OCI-LY1 (cell line): ENCODE measurements at regions not wholly inside any gene's neighbourhood (a gene's known extent, or its start where the extent isn't known, plus 50 kb on each side); places are given as distances from the start of the nearest gene placed in this dataset.

Experiments used
- H2AFZ ChIP-seq: fragments of 200-600 bp; sonication (generic), shearing (Covaris generic); 2 replicates; pipeline ENCODE4 v1.6.0; 2014; ENCODE audit warnings: antibody characterized with exemption, mild to moderate bottlenecking, low read length
- H3F3A ChIP-seq: fragments of 200-600 bp; sonication (generic), shearing (Covaris generic); 2 replicates; pipeline ENCODE4 v1.6.0; 2014; ENCODE audit warnings: mild to moderate bottlenecking, antibody characterized with exemption, low read length, moderate library complexity; ENCODE audit not compliant: insufficient read depth
- H3K27ac ChIP-seq: fragments of 200-600 bp; sonication (generic); 2 replicates; pipeline ENCODE4 v1.5.1; 2014; ENCODE audit warnings: low read length, mixed run types, mild to moderate bottlenecking, low read depth; ENCODE audit not compliant: poor library complexity, severe bottlenecking
- H3K27me3 ChIP-seq: fragments of 200-600 bp; sonication (generic); 2 replicates; pipeline ENCODE4 v1.6.0; 2014; ENCODE audit warnings: antibody characterized with exemption, mild to moderate bottlenecking, low read length, moderate library complexity; ENCODE audit not compliant: insufficient read depth
- H3K36me3 ChIP-seq: fragments of 200-600 bp; sonication (generic); 2 replicates; pipeline ENCODE4 v1.6.1; 2014; ENCODE audit warnings: mild to moderate bottlenecking, antibody characterized with exemption, low read length, moderate library complexity, mixed read lengths; ENCODE audit not compliant: insufficient read depth
- H3K4me1 ChIP-seq: fragments of 200-600 bp; sonication (generic); 2 replicates; pipeline ENCODE4 v1.5.1; 2014; ENCODE audit warnings: mild to moderate bottlenecking, low read length, moderate library complexity; ENCODE audit not compliant: insufficient read depth, severe bottlenecking
- H3K4me2 ChIP-seq: fragments of 200-600 bp; sonication (generic), shearing (Covaris generic); 2 replicates; pipeline ENCODE4 v1.6.1; 2014; ENCODE audit warnings: low read length
- H3K4me3 ChIP-seq: fragments of 200-600 bp; sonication (generic); 2 replicates; pipeline ENCODE4 v1.5.1; 2014; ENCODE audit warnings: low read length, low read depth, mild to moderate bottlenecking, mixed read lengths; ENCODE audit not compliant: poor library complexity, severe bottlenecking
- H3K79me2 ChIP-seq: fragments of 200-600 bp; shearing (Covaris generic); 2 replicates; pipeline ENCODE4 v1.6.1; 2016; ENCODE audit warnings: mixed run types, low read length, mixed read lengths; ENCODE audit not compliant: insufficient read depth
- H3K9ac ChIP-seq: fragments of 200-600 bp; sonication (generic), shearing (Covaris generic); 2 replicates; pipeline ENCODE4 v1.6.1; 2014; ENCODE audit warnings: mild to moderate bottlenecking, low read length, mixed read lengths
- H3K9me2 ChIP-seq: fragments of 200-600 bp; sonication (generic), shearing (Covaris generic); 2 replicates; pipeline ENCODE4 v1.6.1; 2014; ENCODE audit warnings: low read depth, mild to moderate bottlenecking, low read length, mixed read lengths
- H3K9me3 ChIP-seq: fragments of 200-600 bp; shearing (Covaris generic); 2 replicates; pipeline ENCODE4 v1.6.1; 2014; ENCODE audit warnings: low read length, mixed read lengths
- H4K20me1 ChIP-seq: fragments of 200-600 bp; sonication (generic), shearing (Covaris generic); 2 replicates; pipeline ENCODE4 v1.6.0; 2016; ENCODE audit warnings: mild to moderate bottlenecking, low read length; ENCODE audit not compliant: insufficient read depth
- CTCF ChIP-seq: fragments of 200-600 bp; sonication (generic), shearing (Covaris generic); IDR thresholded peaks from 2 replicates; pipeline ENCODE4 v1.5.1; 2017; ENCODE audit warnings: mild to moderate bottlenecking, antibody characterized with exemption, low read length, moderate library complexity, mixed read lengths
- EZH2 ChIP-seq: fragments of 200-600 bp; sonication (generic), shearing (Covaris generic); IDR thresholded peaks from 2 replicates; pipeline ENCODE4 v1.8.0; 2017; ENCODE audit warnings: borderline replicate concordance, mixed run types, mild to moderate bottlenecking, antibody characterized with exemption, low read length, moderate library complexity, mixed read lengths

GRCh38 chr10:57815949-57816348 lies 451.7 kb downstream of the IPMK start:
- H3K4me1 ChIP-seq: no peaks in the 10 kb centered on the region
- TF ChIP-seq CTCF (no peak), EZH2 (no peak)
- H3K9me3 ChIP-seq: no peaks in the 10 kb centered on the region
- H3K27me3 ChIP-seq: no peaks in the 10 kb centered on the region
- H3K4me3 ChIP-seq: no peak overlapping the region
- no peaks in the 10 kb centered on the region for H3F3A ChIP-seq
- no peak overlapping the region for H3K4me2 ChIP-seq
- H3K36me3 ChIP-seq: no peaks in the 10 kb centered on the region
- no peaks in the 10 kb centered on the region for H4K20me1 ChIP-seq
- no peaks in the 10 kb centered on the region for H3K9me2 ChIP-seq
- no peak overlapping the region for H2AFZ ChIP-seq
- no peaks in the 10 kb centered on the region for H3K79me2 ChIP-seq
- H3K9ac ChIP-seq: no peak overlapping the region
- H3K27ac ChIP-seq: no peak overlapping the region

GRCh38 chr10:57809961-57810360 lies 457.7 kb downstream of the IPMK start:
- no peaks in the 10 kb centered on the region for H3K4me1 ChIP-seq
- no peaks in the 10 kb centered on the region for H3F3A ChIP-seq
- H3K9me3 ChIP-seq: no peaks in the 10 kb centered on the region

GRCh38 chr10:57807906-57808305 lies 459.8 kb downstream of the IPMK start:
- no peak for TF ChIP-seq CTCF
- no peak for TF ChIP-seq EZH2
- Histone ChIP-seq H3K27ac (no peak overlapping the region), H3K4me3 (no peak overlapping the region), H2AFZ (no peak overlapping the region), H3K9me2 (no peaks in the 10 kb centered on the region), H3K79me2 (no peaks in the 10 kb centered on the region), H3K4me1 (no peaks in the 10 kb centered on the region), H3F3A (no peaks in the 10 kb centered on the region), H3K9me3 (no peaks in the 10 kb centered on the region), H4K20me1 (no peaks in the 10 kb centered on the region), H3K36me3 (no peaks in the 10 kb centered on the region), H3K4me2 (no peak overlapping the region), H3K9ac (no peak overlapping the region), H3K27me3 (no peaks in the 10 kb centered on the region)

More at GRCh38 chr10:57809961-57810360, 457.7 kb downstream of the IPMK start:
- Histone ChIP-seq H3K27me3 (no peaks in the 10 kb centered on the region), H4K20me1 (no peaks in the 10 kb centered on the region), H3K79me2 (no peaks in the 10 kb centered on the region), H3K9ac (no peak overlapping the region), H3K27ac (no peak overlapping the region), H2AFZ (no peak overlapping the region), H3K36me3 (no peaks in the 10 kb centered on the region), H3K4me2 (no peak overlapping the region), H3K4me3 (no peak overlapping the region), H3K9me2 (no peaks in the 10 kb centered on the region)
- TF ChIP-seq EZH2: no peak
- TF ChIP-seq CTCF: no peak
